HL-60 (cell line): ENCODE measurements at regions not wholly inside any gene's neighbourhood (a gene's known extent, or its start where the extent isn't known, plus 50 kb on each side); places are given as distances from the start of the nearest gene placed in this dataset.

Experiments
- CTCF ChIP-seq: IDR thresholded peaks from one replicate; pipeline ENCODE4 v1.5.1; 2011; ENCODE audit warnings: low read length, control low read depth, inconsistent platforms; ENCODE audit not compliant: insufficient read depth
- REST ChIP-seq: IDR thresholded peaks from 2 replicates; pipeline ENCODE4 v1.6.1; 2012; ENCODE audit warnings: low read depth; ENCODE audit not compliant: insufficient replicate concordance

- TF ChIP-seq CTCF (no peak), REST (no peak)
Observed at GRCh38 chr10:105956550-105956949, 1208.0 kb downstream of the SORCS1 start.
